IgD-negative memory B cell (primary cell): ENCODE measurements at regions not wholly inside any gene's neighbourhood (a gene's known extent, or its start where the extent isn't known, plus 50 kb on each side); places are given as distances from the start of the nearest gene placed in this dataset.
A peak's percentile ranks its signal among the peaks of the same experiment; 100 is the strongest.

Experiments
- H3K27ac Mint-ChIP-seq, 3 donors: one replicate each; pipeline ENCODE4 v1.8.0; 2020 to 2022; ENCODE audit warnings: mild to moderate bottlenecking in 3 of 3, mixed read lengths in 3 of 3, moderate library complexity in 1 of 3
- H3K27me3 Mint-ChIP-seq: one replicate; pipeline ENCODE4 v1.8.0; 2021; ENCODE audit warnings: mixed read lengths
- H3K36me3 Mint-ChIP-seq: one replicate; pipeline ENCODE4 v1.8.0; 2020; ENCODE audit warnings: mild to moderate bottlenecking, mixed read lengths
- H3K4me1 Mint-ChIP-seq, 3 donors: one replicate each; pipeline ENCODE4 v1.8.0; 2020 to 2022; ENCODE audit warnings: mixed read lengths in 3 of 3, mild to moderate bottlenecking in 1 of 3
- H3K4me3 Mint-ChIP-seq, 4 donors: one replicate each; pipeline ENCODE4 v1.8.0; 2020 to 2022; ENCODE audit warnings: mild to moderate bottlenecking in 4 of 4, mixed read lengths in 4 of 4, moderate library complexity in 3 of 4
- H3K9me3 Mint-ChIP-seq, 3 donors: one replicate each; pipeline ENCODE4 v1.8.0; 2020 to 2021; ENCODE audit warnings: mixed read lengths in 3 of 3, mild to moderate bottlenecking in 1 of 3

GRCh38 chr12:66965621-66966020 lies 286.7 kb upstream of the GRIP1 start:
- Mint-ChIP-seq H3K27me3 (peaks cover 2% of the 10 kb centered on the region), H3K4me1 (peaks cover 0 to 4% (median 0%) of the 10 kb centered on the region in 3 donors), H3K36me3 (no peaks in the 10 kb centered on the region), H3K27ac (no peak overlapping the region), H3K9me3 (peaks cover 0 to 4% (median 0%) of the 10 kb centered on the region in 3 donors), H3K4me3 (no peak overlapping the region)

- no peak overlapping the region for H3K27ac Mint-ChIP-seq
- H3K9me3 Mint-ChIP-seq, result peaks cover 0 to 4% (median 0%) of the 10 kb centered on the region in 3 donors
- no peak overlapping the region for H3K4me3 Mint-ChIP-seq
- no peaks in the 10 kb centered on the region for H3K36me3 Mint-ChIP-seq
- no peaks in the 10 kb centered on the region for H3K4me1 Mint-ChIP-seq
- H3K27me3 Mint-ChIP-seq, result peaks cover 9% of the 10 kb centered on the region
Observed at GRCh38 chr12:66971816-66972215, 292.9 kb upstream of the GRIP1 start.

GRCh38 chr12:66976526-66976925 lies 292.6 kb upstream of the CAND1 start:
- H3K4me1 Mint-ChIP-seq, result no peaks in the 10 kb centered on the region
- H3K4me3 Mint-ChIP-seq, result no peak overlapping the region
- no peaks in the 10 kb centered on the region for H3K9me3 Mint-ChIP-seq
- H3K27me3 Mint-ChIP-seq, result peaks cover 16% of the 10 kb centered on the region
- H3K27ac Mint-ChIP-seq, result no peak overlapping the region
- no peaks in the 10 kb centered on the region for H3K36me3 Mint-ChIP-seq

- Mint-ChIP-seq H3K4me1 (no peaks in the 10 kb centered on the region), H3K36me3 (peaks cover 4% of the 10 kb centered on the region), H3K27ac (no peak overlapping the region), H3K27me3 (peaks cover 16% of the 10 kb centered on the region), H3K9me3 (peaks cover 0 to 2% (median 0%) of the 10 kb centered on the region in 3 donors), H3K4me3 (no peak overlapping the region)
Observed at GRCh38 chr12:66978802-66979201, 290.4 kb upstream of the CAND1 start.

DNA sequence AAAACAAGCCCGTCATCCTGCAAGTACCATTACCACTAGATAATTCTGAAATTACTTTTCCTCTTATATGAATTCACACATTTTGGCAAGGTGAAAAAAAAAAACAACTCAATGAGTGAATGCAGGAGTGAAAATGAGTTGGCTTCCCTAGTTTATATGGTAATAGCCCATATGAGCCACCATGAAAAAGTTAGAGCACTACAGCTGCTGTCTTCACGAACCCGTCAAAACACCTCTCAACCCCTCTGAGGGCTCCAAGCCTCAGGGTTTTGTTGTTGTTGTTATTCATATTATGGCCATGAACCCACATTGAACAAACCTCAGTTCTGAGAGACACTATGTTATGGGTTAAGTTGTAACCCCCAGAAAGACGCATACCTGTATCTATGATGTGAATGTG lies 289.9 kb upstream of the CAND1 start:
- Mint-ChIP-seq H3K4me1 (no peaks in the 10 kb centered on the region), H3K4me3 (no peak overlapping the region), H3K27me3 (peaks cover 14% of the 10 kb centered on the region), H3K9me3 (peaks cover 0 to 2% (median 0%) of the 10 kb centered on the region in 3 donors), H3K36me3 (peaks cover 4% of the 10 kb centered on the region), H3K27ac (no peak overlapping the region)

DNA sequence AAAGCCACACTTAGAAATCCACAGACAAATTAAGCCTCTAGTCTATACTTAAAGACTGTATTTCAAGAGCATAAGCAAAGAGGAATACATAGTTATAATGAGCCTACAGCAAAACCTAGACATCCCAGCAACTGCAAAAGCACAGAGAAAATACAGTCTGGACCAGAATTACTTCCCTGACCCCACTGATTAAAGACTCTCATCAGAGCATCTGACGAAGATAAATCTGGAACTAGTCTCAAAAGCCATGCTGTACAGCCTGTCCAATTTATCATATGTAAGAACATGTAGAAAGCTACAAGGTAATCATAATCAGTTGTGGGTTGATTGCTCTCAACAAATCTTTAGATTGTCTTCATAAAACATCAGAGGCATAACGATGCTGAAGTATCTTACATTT lies 285.1 kb upstream of the CAND1 start:
- Mint-ChIP-seq H3K4me1 (no peaks in the 10 kb centered on the region), H3K4me3 (no peak overlapping the region), H3K27me3 (peaks cover 3% of the 10 kb centered on the region), H3K9me3 (peaks cover 0 to 2% (median 0%) of the 10 kb centered on the region in 3 donors), H3K27ac (peak overlapping the region in 1 of 3 donors; percentile 48), H3K36me3 (peaks cover 4% of the 10 kb centered on the region)

GRCh38 chr12:66984962-66985361 lies 284.2 kb upstream of the CAND1 start:
- H3K4me1 Mint-ChIP-seq, result no peaks in the 10 kb centered on the region
- H3K4me3 Mint-ChIP-seq, result no peak overlapping the region
- H3K9me3 Mint-ChIP-seq, result peaks cover 0 to 2% (median 0%) of the 10 kb centered on the region in 3 donors
- no peak overlapping the region for H3K27ac Mint-ChIP-seq
- H3K36me3 Mint-ChIP-seq, result peaks cover 4% of the 10 kb centered on the region
- H3K27me3 Mint-ChIP-seq, result no peaks in the 10 kb centered on the region

- Mint-ChIP-seq H3K4me1 (peaks cover 0 to 3% (median 0%) of the 10 kb centered on the region in 3 donors), H3K27me3 (peaks cover 3% of the 10 kb centered on the region), H3K27ac (no peak overlapping the region), H3K9me3 (no peaks in the 10 kb centered on the region), H3K4me3 (no peak overlapping the region), H3K36me3 (no peaks in the 10 kb centered on the region)
Observed at GRCh38 chr12:66999141-66999540, 270.0 kb upstream of the CAND1 start.

- peaks cover 0 to 2% (median 0%) of the 10 kb centered on the region in 3 donors for H3K4me1 Mint-ChIP-seq
- H3K4me3 Mint-ChIP-seq, result no peak overlapping the region
- H3K27ac Mint-ChIP-seq, result no peak overlapping the region
- no peaks in the 10 kb centered on the region for H3K36me3 Mint-ChIP-seq
- H3K27me3 Mint-ChIP-seq, result peaks cover 6% of the 10 kb centered on the region
- no peaks in the 10 kb centered on the region for H3K9me3 Mint-ChIP-seq
Observed at GRCh38 chr12:67001251-67001650, 267.9 kb upstream of the CAND1 start.

DNA sequence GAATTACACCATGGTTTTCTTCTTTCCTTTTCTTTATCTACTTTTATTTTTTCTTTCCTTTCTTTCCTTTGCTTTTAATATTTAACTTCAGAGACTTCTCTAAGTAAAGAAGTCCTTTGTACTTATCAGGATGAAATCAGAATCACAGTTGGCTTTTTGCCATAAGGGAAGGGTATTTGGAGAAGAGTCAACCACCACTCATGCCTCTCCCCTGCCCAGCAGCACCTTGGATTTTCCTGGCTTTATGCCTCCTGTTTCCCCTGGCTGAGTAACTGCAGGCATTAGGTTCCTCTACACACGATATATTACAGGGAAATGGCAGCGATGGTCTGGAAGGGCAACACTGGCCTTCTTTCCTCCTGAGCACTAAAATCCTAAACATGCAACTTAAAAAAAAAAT lies 266.4 kb upstream of the CAND1 start:
- Mint-ChIP-seq H3K27ac (no peak overlapping the region), H3K9me3 (no peaks in the 10 kb centered on the region), H3K36me3 (no peaks in the 10 kb centered on the region), H3K27me3 (peaks cover 6% of the 10 kb centered on the region), H3K4me3 (no peak overlapping the region), H3K4me1 (peaks cover 0 to 2% (median 0%) of the 10 kb centered on the region in 3 donors)

DNA sequence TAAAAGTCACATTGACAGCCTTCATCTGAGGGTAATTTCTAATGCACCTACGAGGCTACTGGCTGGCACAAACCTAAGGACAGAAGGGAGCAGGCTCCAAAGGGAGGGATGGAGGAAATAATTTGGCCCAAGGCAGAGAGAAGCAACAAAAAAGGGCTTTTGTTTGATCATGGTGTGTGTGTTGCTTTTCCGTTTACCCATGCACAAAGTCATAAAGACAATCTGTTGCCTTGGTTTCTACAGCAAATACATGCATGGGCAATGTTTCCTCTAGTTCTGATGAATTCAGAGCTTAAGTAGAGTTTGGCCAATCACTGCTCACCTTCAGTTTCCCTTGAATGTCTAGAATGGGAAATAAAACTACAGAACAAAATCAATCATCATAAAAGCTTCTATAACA lies 262.5 kb upstream of the CAND1 start:
- peaks cover 0 to 1% (median 0%) of the 10 kb centered on the region in 3 donors for H3K4me1 Mint-ChIP-seq
- no peak overlapping the region for H3K27ac Mint-ChIP-seq

DNA sequence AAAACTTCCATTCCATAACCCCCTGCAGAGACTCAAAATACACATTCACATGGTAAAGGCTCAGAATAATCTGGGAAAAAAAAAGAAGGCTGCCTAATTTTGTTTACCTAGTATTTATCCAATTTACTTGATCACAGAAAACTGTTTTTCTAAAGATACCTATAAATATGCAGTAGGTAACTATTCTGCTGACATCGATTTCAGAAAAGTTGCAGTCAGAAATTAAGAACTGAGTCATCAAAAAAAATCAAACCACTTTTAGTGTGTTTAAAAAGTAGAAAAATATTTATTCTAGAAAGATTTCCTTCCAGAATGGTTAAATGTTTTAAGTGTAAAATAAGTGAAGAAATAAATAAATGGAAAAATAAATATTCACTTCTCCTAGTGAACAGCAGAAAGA lies 254.5 kb upstream of the CAND1 start:
- no peaks in the 10 kb centered on the region for H3K36me3 Mint-ChIP-seq
- H3K27me3 Mint-ChIP-seq, result peaks cover 1% of the 10 kb centered on the region
- no peaks in the 10 kb centered on the region for H3K4me1 Mint-ChIP-seq
- no peaks in the 10 kb centered on the region for H3K9me3 Mint-ChIP-seq
- no peak overlapping the region for H3K27ac Mint-ChIP-seq
- no peak overlapping the region for H3K4me3 Mint-ChIP-seq

More for the DNA sequence above, 262.5 kb upstream of the CAND1 start:
- Mint-ChIP-seq H3K36me3 (no peaks in the 10 kb centered on the region), H3K9me3 (no peaks in the 10 kb centered on the region), H3K27me3 (peaks cover 6% of the 10 kb centered on the region), H3K4me3 (no peak overlapping the region)

GRCh38 chr12:67018105-67018504 lies 251.1 kb upstream of the CAND1 start:
- Mint-ChIP-seq H3K27ac (no peak overlapping the region), H3K36me3 (no peaks in the 10 kb centered on the region), H3K4me1 (no peaks in the 10 kb centered on the region), H3K27me3 (peaks cover 1% of the 10 kb centered on the region), H3K4me3 (no peak overlapping the region), H3K9me3 (no peaks in the 10 kb centered on the region)

GRCh38 chr12:67019070-67019469 lies 250.1 kb upstream of the CAND1 start:
- Mint-ChIP-seq H3K4me1 (no peaks in the 10 kb centered on the region), H3K27ac (no peak overlapping the region), H3K9me3 (no peaks in the 10 kb centered on the region), H3K27me3 (peaks cover 4% of the 10 kb centered on the region), H3K36me3 (no peaks in the 10 kb centered on the region), H3K4me3 (no peak overlapping the region)

- Mint-ChIP-seq H3K36me3 (no peaks in the 10 kb centered on the region), H3K4me3 (no peak overlapping the region), H3K27ac (no peak overlapping the region), H3K9me3 (no peaks in the 10 kb centered on the region), H3K27me3 (peaks cover 2% of the 10 kb centered on the region), H3K4me1 (peaks cover 0 to 3% (median 1%) of the 10 kb centered on the region in 3 donors)
Observed at GRCh38 chr12:67025543-67026114, 243.5 kb upstream of the CAND1 start.

GRCh38 chr12:67026487-67027246 lies 242.5 kb upstream of the CAND1 start:
- H3K27ac Mint-ChIP-seq, result no peak overlapping the region
- peaks cover 0 to 3% (median 1%) of the 10 kb centered on the region in 3 donors for H3K4me1 Mint-ChIP-seq
- no peaks in the 10 kb centered on the region for H3K9me3 Mint-ChIP-seq
- no peaks in the 10 kb centered on the region for H3K36me3 Mint-ChIP-seq
- H3K4me3 Mint-ChIP-seq, result no peak overlapping the region
- H3K27me3 Mint-ChIP-seq, result peaks cover 2% of the 10 kb centered on the region
